NCI-H2227 treated with DMSO at 0.1 percent for 48 hours (cell line): ENCODE measurements at regions not wholly inside any gene's neighbourhood (a gene's known extent, or its start where the extent isn't known, plus 50 kb on each side); places are given as distances from the start of the nearest gene placed in this dataset.
"Not testable (repeated sequence)": the region's sequence is repeated elsewhere in the genome, so short reads cannot be mapped to it uniquely, and the experiment has no call there.

Experiments
- DNase-seq: peaks from one replicate; lab custom pipeline; 2025; lab: John Stamatoyannopoulos, UW

GRCh38 chr9:82445556-82445955, 457.0 kb downstream of the SPATA31D1 start:
- DNase-seq: no peak

GRCh38 chr9:82447343-82447742, 458.8 kb downstream of the SPATA31D1 start:
- no peak for DNase-seq

GRCh38 chr9:82449986-82450385, 461.4 kb downstream of the SPATA31D1 start:
- DNase-seq: no peak

GRCh38 chr9:82454509-82455190, 466.1 kb downstream of the SPATA31D1 start:
- DNase-seq: peak; percentile 32

GRCh38 chr9:82456642-82457041, 468.1 kb downstream of the SPATA31D1 start:
- DNase-seq: no peak

- no peak for DNase-seq
These were observed 468.7 kb downstream of the SPATA31D1 start for GRCh38 chr9:82457298-82457697.

GRCh38 chr9:82457891-82458290, 469.3 kb downstream of the SPATA31D1 start:
- no peak for DNase-seq

GRCh38 chr9:82458296-82458695, 469.7 kb downstream of the SPATA31D1 start:
- no peak for DNase-seq

GRCh38 chr9:82466616-82467260, 478.2 kb downstream of the SPATA31D1 start:
- no peak for DNase-seq

- no peak for DNase-seq
These were observed 478.9 kb downstream of the SPATA31D1 start for GRCh38 chr9:82467436-82467835.

GRCh38 chr9:82474235-82474634, 485.7 kb downstream of the SPATA31D1 start:
- DNase-seq: no peak

GRCh38 chr9:82475584-82476301, 487.2 kb downstream of the SPATA31D1 start:
- no peak for DNase-seq

GRCh38 chr9:82480921-82481320, 492.3 kb downstream of the SPATA31D1 start:
- DNase-seq: no peak

GRCh38 chr9:82487935-82488312, 499.4 kb downstream of the SPATA31D1 start:
- no peak for DNase-seq

- DNase-seq: peak; percentile 71
These were observed 500.0 kb downstream of the SPATA31D1 start for GRCh38 chr9:82488313-82489200.

GRCh38 chr9:82489201-82489821, 500.7 kb downstream of the SPATA31D1 start:
- no peak for DNase-seq

GRCh38 chr9:82490019-82490499, 501.5 kb downstream of the SPATA31D1 start:
- DNase-seq: no peak

GRCh38 chr9:82490821-82491220, 502.2 kb downstream of the SPATA31D1 start:
- not testable (repeated sequence) for DNase-seq

GRCh38 chr9:82491604-82492003, 503.0 kb downstream of the SPATA31D1 start:
- no peak for DNase-seq

- DNase-seq: no peak
These were observed 503.7 kb downstream of the SPATA31D1 start for GRCh38 chr9:82492274-82492673.
